Uterus (tissue), 2 donors: ENCODE measurements at regions not wholly inside any gene's neighbourhood (a gene's known extent, or its start where the extent isn't known, plus 50 kb on each side); places are given as distances from the start of the nearest gene placed in this dataset.

Source experiments
- CTCF ChIP-seq, 4 experiments: fragments of 200-600 bp in 2 of 4; fragments of 450-650 bp in 2 of 4; sonication (generic) in 2 of 4; IDR thresholded peaks; one replicate each; pipeline ENCODE4 v1.5.1; 2016 to 2019; ENCODE audit warnings: antibody characterized with exemption in 4 of 4, mild to moderate bottlenecking in 2 of 4, moderate library complexity in 1 of 4
- POLR2A ChIP-seq, 2 donors: fragments of 450-650 bp; IDR thresholded peaks; one replicate each; pipeline ENCODE4 v1.6.1; 2016; ENCODE audit warnings: antibody characterized with exemption in 2 of 2, mild to moderate bottlenecking in 1 of 2, moderate library complexity in 1 of 2

GRCh38 chr4:123133397-123134050 lies 211.1 kb upstream of the NUDT6 start:
- TF ChIP-seq CTCF (IDR thresholded peaks at IDR 0.05) (no peak), POLR2A (IDR thresholded peaks at IDR 0.05) (no peak)
